ENCODE measurements at regions not wholly inside any gene's neighbourhood (a gene's known extent, or its start where the extent isn't known, plus 50 kb on each side); places are given as distances from the start of the nearest gene placed in this dataset.

DNA sequence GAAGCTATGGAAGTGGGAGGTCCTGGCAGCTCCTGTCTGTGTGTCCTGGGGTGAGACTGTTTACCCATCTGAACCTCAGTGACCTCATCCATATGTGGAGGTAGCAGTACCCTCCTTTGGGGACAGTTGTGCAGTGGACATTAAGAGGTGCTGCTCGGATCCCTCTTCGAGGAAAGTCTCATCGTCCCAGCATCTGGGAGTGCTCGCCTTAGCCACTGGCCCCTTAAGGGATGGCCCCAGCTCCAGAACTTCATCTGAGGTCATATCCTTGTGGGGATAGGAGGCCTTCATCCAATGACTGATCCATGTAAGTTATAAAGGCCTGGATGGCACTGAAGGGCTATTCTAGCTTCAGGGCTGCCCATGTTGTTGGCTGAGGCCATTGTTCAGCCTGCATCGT lies 538.1 kb downstream of the MIAT start:
- TF ChIP-seq POLR2A (IDR thresholded peaks at IDR 0.05; ENCODE audit: extremely low read depth, insufficient read length) = no peak
- TF ChIP-seq, protein P1, sequence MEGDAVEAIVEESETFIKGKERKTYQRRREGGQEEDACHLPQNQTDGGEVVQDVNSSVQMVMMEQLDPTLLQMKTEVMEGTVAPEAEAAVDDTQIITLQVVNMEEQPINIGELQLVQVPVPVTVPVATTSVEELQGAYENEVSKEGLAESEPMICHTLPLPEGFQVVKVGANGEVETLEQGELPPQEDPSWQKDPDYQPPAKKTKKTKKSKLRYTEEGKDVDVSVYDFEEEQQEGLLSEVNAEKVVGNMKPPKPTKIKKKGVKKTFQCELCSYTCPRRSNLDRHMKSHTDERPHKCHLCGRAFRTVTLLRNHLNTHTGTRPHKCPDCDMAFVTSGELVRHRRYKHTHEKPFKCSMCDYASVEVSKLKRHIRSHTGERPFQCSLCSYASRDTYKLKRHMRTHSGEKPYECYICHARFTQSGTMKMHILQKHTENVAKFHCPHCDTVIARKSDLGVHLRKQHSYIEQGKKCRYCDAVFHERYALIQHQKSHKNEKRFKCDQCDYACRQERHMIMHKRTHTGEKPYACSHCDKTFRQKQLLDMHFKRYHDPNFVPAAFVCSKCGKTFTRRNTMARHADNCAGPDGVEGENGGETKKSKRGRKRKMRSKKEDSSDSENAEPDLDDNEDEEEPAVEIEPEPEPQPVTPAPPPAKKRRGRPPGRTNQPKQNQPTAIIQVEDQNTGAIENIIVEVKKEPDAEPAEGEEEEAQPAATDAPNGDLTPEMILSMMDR (IDR thresholded peaks at IDR 0.05; ENCODE audit: low read depth, low read length) = no peak
- TF ChIP-seq MYC (IDR thresholded peaks at IDR 0.05; ENCODE audit: low read depth, low read length) = no peak

Data from NB4 (cell line).